Panc1 (cell line): ENCODE measurements at regions not wholly inside any gene's neighbourhood (a gene's known extent, or its start where the extent isn't known, plus 50 kb on each side); places are given as distances from the start of the nearest gene placed in this dataset.

Experiments
- ATAC-seq: fragments of 200-7000 bp; cut with Tn5 transposase; 2 replicates; pipeline ENCODE4 v1.9.1; 2020; ENCODE audit warnings: mild to moderate bottlenecking, moderate library complexity
- BruUV-seq: library from RNA; stranded (reverse); fragments of 400-500 nt; replicated peaks from 2 replicates; lab custom pipeline; 2021; lab: Mats Ljungman, UMichigan
- CTCF ChIA-PET: fragments of 300-600 bp; sonication (Branson Sonifier 250); formaldehyde crosslinking; loops from one replicate; lab custom pipeline; 2022; ENCODE audit warnings: antibody characterized with exemption; lab: Charles Lee
- POLR2A ChIA-PET: fragments of 300-600 bp; sonication (Branson Sonifier 250); formaldehyde crosslinking; loops from one replicate; lab custom pipeline; 2022; ENCODE audit warnings: antibody characterized with exemption; lab: Charles Lee
- DNase-seq: peaks from one replicate; pipeline ENCODE4 v3.0.0-alpha.2; 2010; ENCODE audit warnings: low read depth, low spot score
- H3K27ac ChIP-seq: 2 replicates; pipeline ENCODE4 v1.5.1; 2011; ENCODE audit warnings: mild to moderate bottlenecking, low read length, inconsistent platforms
- H3K27me3 ChIP-seq: fragments of 200-500 bp; sonication (Bioruptor generic); 2 replicates; pipeline ENCODE4 v1.6.0; 2014; ENCODE audit warnings: low read length, inconsistent platforms; ENCODE audit not compliant: control insufficient read depth, insufficient read depth
- H3K36me3 ChIP-seq: fragments of 200-500 bp; sonication (Bioruptor generic); 2 replicates; pipeline ENCODE4 v1.5.1; 2014; ENCODE audit warnings: inconsistent platforms, mild to moderate bottlenecking, low read length, moderate library complexity; ENCODE audit not compliant: control insufficient read depth, insufficient read depth
- H3K4me1 ChIP-seq: 2 replicates; pipeline ENCODE4 v1.5.1; 2011; ENCODE audit warnings: inconsistent platforms, mild to moderate bottlenecking, low read length, moderate library complexity; ENCODE audit not compliant: control insufficient read depth, insufficient read depth
- H3K4me3 ChIP-seq, 2 experiments: 2 replicates each; pipeline ENCODE4 v1.5.1; 2011 to 2012; ENCODE audit warnings: low read depth in 2 of 2, low read length in 2 of 2, mild to moderate bottlenecking in 2 of 2, inconsistent platforms in 1 of 2, moderate library complexity in 1 of 2
- H3K9me3 ChIP-seq: fragments of 200-500 bp; sonication (Bioruptor generic); 2 replicates; pipeline ENCODE4 v1.5.1; 2014; ENCODE audit warnings: low read depth, mild to moderate bottlenecking, inconsistent platforms, low read length, moderate library complexity; ENCODE audit not compliant: control insufficient read depth, insufficient read depth
- POLR2AphosphoS5 ChIP-seq: IDR thresholded peaks from 2 replicates; pipeline ENCODE4 v1.6.1; 2012; ENCODE audit warnings: mild to moderate bottlenecking, low read depth, low read length, moderate library complexity
- REST ChIP-seq, 2 experiments: IDR thresholded peaks; 2 replicates each; pipeline ENCODE4 v1.6.1; 2011 to 2012; ENCODE audit warnings: low read depth in 2 of 2, control low read depth in 1 of 2, low read length in 1 of 2, mild to moderate bottlenecking in 1 of 2, moderate library complexity in 1 of 2; ENCODE audit not compliant: insufficient read depth in 1 of 2
- SIN3A ChIP-seq: IDR thresholded peaks from 2 replicates; pipeline ENCODE4 v1.6.1; 2012; ENCODE audit warnings: low read depth, mild to moderate bottlenecking, low read length, moderate library complexity, borderline replicate concordance; ENCODE audit not compliant: insufficient read depth
- TCF7L2 ChIP-seq: IDR thresholded peaks from 2 replicates; pipeline ENCODE4 v1.6.1; 2011; ENCODE audit warnings: mild to moderate bottlenecking, low read depth, low read length, inconsistent platforms
- in situ Hi-C: cut with HindIII; loops from 2 replicates; pipeline ENCODE4 v1.10.0; 2016; ENCODE audit warnings: low sequenced_read_pairs, low pct_unique_long_range_greater_than_20kb
- intact Hi-C: fragments of 100-400 bp; cut with micrococcal nuclease; formaldehyde crosslinking; loops from one replicate; pipeline ENCODE4 v1.10.0; 2022; ENCODE audit not compliant: unreplicated experiment
- TF ChIP-seq, protein P1 (sequence below): fragments of 450-650 bp; IDR thresholded peaks from 2 replicates; pipeline ENCODE4 v1.5.1; 2017; ENCODE audit warnings: mild to moderate bottlenecking

DNA sequence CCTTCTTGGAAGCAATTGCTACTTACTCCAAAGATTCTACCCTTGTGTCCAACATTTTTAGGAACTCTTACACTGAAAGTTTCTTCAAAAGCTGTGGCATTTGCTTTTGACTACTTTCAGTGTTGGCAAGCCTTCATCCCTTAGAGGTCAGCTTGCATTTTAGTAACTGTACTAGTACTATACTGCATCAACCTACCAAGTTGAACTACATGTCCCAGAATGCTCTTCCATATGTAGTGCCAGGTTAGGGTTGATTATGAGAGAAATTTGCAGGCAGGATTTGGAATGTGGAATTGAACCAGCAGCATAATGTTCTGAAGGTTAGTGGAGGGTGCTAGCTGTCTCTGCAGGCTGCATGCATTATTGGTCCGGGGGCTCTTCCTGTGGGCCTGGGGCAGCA lies 189.9 kb upstream of the FOXN2 start:
- DNase-seq: no peak

DNA sequence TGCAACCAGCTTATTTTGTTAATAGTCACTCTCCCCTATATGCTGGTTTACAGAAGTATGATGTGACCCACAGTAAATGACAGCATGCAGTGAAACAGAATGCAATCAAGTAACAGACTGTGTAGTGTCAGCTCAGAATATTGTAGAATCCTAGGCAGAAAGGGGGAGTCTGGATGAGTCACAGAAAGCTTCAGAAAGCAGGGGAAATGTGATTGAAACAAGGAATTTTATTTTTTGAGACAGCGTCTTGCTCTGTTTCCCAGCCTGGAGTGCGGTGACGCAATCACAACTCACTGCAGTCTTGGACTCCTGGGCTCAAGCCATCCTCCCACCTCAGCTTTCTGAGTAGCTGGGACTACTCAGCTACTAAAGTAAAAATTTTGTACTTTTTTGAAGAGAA lies 188.3 kb upstream of the FOXN2 start:
- Histone ChIP-seq H3K27ac (no peak overlapping the region), H3K36me3 (no peaks in the 10 kb centered on the region), H3K27me3 (0 out of 2 replicates have a peak, but pooled peaks cover 3% of the 10 kb centered on the region), H3K9me3 (no peaks in the 10 kb centered on the region), H3K4me3 (no peak overlapping the region), H3K4me1 (no peaks in the 10 kb centered on the region)
- no peak for TF ChIP-seq REST (IDR thresholded peaks at IDR 0.05; ENCODE audit: insufficient read depth in 1 of 2, low read depth in 2 of 2, low read length in 1 of 2)
- no peak for TF ChIP-seq SIN3A
- TF ChIP-seq, protein P1, sequence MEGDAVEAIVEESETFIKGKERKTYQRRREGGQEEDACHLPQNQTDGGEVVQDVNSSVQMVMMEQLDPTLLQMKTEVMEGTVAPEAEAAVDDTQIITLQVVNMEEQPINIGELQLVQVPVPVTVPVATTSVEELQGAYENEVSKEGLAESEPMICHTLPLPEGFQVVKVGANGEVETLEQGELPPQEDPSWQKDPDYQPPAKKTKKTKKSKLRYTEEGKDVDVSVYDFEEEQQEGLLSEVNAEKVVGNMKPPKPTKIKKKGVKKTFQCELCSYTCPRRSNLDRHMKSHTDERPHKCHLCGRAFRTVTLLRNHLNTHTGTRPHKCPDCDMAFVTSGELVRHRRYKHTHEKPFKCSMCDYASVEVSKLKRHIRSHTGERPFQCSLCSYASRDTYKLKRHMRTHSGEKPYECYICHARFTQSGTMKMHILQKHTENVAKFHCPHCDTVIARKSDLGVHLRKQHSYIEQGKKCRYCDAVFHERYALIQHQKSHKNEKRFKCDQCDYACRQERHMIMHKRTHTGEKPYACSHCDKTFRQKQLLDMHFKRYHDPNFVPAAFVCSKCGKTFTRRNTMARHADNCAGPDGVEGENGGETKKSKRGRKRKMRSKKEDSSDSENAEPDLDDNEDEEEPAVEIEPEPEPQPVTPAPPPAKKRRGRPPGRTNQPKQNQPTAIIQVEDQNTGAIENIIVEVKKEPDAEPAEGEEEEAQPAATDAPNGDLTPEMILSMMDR: no peak
- TF ChIP-seq TCF7L2: no peak
- no peak for TF ChIP-seq POLR2AphosphoS5
- DNase-seq (no peak), ATAC-seq (no peak)
- intact Hi-C loops (no loop called here), in situ Hi-C loops (no loop called here)
- CTCF ChIA-PET: no interaction called here
- BruUV-seq: no TSS peak
- POLR2A ChIA-PET: no interaction called here

More for the DNA sequence above, 189.9 kb upstream of the FOXN2 start:
- POLR2A ChIA-PET: no interaction called here
- Histone ChIP-seq H3K9me3 (no peaks in the 10 kb centered on the region), H3K36me3 (no peaks in the 10 kb centered on the region), H3K27ac (no peak overlapping the region), H3K4me3 (no peak overlapping the region), H3K27me3 (0 out of 2 replicates have a peak, but pooled peaks cover 3% of the 10 kb centered on the region), H3K4me1 (no peaks in the 10 kb centered on the region)
- in situ Hi-C loops (no loop called here), intact Hi-C loops (no loop called here)
- BruUV-seq: no TSS peak
- CTCF ChIA-PET: no interaction called here
- TF ChIP-seq, protein P1: no peak
- no peak for TF ChIP-seq TCF7L2
- TF ChIP-seq POLR2AphosphoS5: no peak
- no peak for TF ChIP-seq REST (IDR thresholded peaks at IDR 0.05; ENCODE audit: insufficient read depth in 1 of 2, low read depth in 2 of 2, low read length in 1 of 2)
- no peak for TF ChIP-seq SIN3A
- ATAC-seq: no peak
